Pancreas (tissue), 10 donors: ENCODE measurements at regions not wholly inside any gene's neighbourhood (a gene's known extent, or its start where the extent isn't known, plus 50 kb on each side); places are given as distances from the start of the nearest gene placed in this dataset.

Experiments used
- ATAC-seq, 4 donors: fragments of 200-7000 bp; cut with Tn5 transposase; one replicate each; pipeline versions ENCODE4 v1.8.0 to v1.9.1; 2020; ENCODE audit warnings: mild to moderate bottlenecking in 4 of 4, moderate library complexity in 4 of 4
- DNase-seq, 6 donors: peaks; one replicate each; pipeline ENCODE4 v3.0.0-alpha.2; 2020
- FAIRE-seq: peaks from 2 replicates; lab custom pipeline; 2012; peaks lifted over from hg19 to GRCh38; lab: Jason Lieb, UNC
- H3K27ac ChIP-seq, 4 donors: fragments of 200-600 bp; sonication (generic); 1 replicate in 3 of 4; 2 replicates in 1 of 4; pipeline versions ENCODE4 v1.5.0 to v1.8.0; 2020
- H3K27me3 ChIP-seq, 4 donors: fragments of 200-600 bp; one replicate each; pipeline ENCODE4 v1.8.0; 2021
- H3K36me3 ChIP-seq, 3 donors: fragments of 200-600 bp; sonication (generic) in 1 of 3; one replicate each; pipeline versions ENCODE4 v1.5.0 to v1.8.0; 2020 to 2021
- H3K4me1 ChIP-seq, 3 donors: fragments of 200-600 bp; one replicate each; pipeline ENCODE4 v1.8.0; 2021
- H3K4me3 ChIP-seq, 4 donors: fragments of 200-600 bp; sonication (generic) in 2 of 4; one replicate each; pipeline versions ENCODE4 v1.5.0 to v1.8.0; 2020 to 2021
- H3K9me3 ChIP-seq, 4 donors: fragments of 200-600 bp; one replicate each; pipeline ENCODE4 v1.8.0; 2021
- WGBS, 2 donors: extraction: QIAGEN DNeasy Blood & Tissue Kit; methylation state at CpG; one replicate each; pipeline ENCODE4 v1.1.7; 2013; 5-methylcytosine and 5-hydroxymethylcytosine counted together
- intact Hi-C, 3 donors: fragments of 100-400 bp; cut with DNase I; formaldehyde crosslinking; loops; one replicate each; pipeline versions ENCODE4 v1.11.1 to v1.14.2; 2022
- TF ChIP-seq, protein P1 (sequence below), 4 donors: fragments of 200-600 bp; sonication (generic) in 3 of 4; IDR thresholded peaks; one replicate each; pipeline versions ENCODE4 v1.5.0 to v1.8.0; 2021; ENCODE audit warnings: antibody characterized with exemption in 4 of 4
- donor health status: healthy with polysubstance abuse.
- donor health status: DM: no; HTN: no; CAD: no; lungs with moderate emphysema.
- donor health status: DM: no; HTN: no; CAD: no.
- donor health status: control.
- donor health status: control.
- donor health status: Bipolar disorder and iron deficiency.
- donor health status: DM: yes; HTN: yes; CAD: no.
- donor health status: DM: no; HTN: no; CAD: no.
- donor health status: DM: no; HTN: no; CAD: no.
- donor health status: DM: yes; HTN: yes; CAD: no.

DNA sequence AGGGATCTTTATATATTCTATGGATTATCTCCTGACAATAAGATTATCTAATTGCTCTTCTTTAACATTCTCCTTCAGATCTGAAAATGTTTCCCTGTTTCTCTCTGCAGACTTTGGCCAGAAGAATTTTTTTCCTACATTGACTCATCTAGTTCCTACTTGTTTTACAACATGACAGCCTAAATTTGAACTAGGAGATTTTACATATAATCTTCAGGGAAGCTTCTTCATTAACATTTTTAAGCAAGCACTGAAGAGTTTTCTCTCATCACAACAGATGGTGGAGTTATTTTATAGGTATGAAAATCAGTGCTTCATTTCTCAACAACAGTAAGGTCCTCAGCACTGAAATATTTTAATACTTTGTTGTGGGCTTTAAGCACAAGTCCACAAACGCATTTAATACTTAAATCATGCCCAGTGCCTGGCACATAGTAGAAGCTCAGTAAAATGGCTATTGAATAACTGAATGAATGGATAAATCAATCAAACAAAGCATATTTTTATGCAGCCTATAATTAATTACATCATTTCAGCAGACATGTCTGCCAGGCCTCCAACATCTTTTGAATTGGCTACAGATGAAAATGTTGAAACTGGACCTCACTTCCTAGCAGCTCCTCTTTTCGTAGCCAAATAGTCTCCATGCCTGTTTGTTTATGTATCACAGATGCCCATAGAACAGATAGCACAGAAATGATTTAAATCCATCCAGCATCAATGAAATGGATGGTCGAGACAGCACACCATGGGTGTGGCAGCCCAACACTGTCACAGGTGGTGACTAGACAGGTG, 117.3 kb upstream of the POU2AF2 start:
- 54 to 58% methylated on average over 3 of the region's 3 CpGs for WGBS, 2 donors
- FAIRE-seq (no peak), DNase-seq (no peak), ATAC-seq (no peak)
- H3K4me3 ChIP-seq, result no peak overlapping the region
- intact Hi-C loops, result no loop called here
- no peaks in the 10 kb centered on the region for H3K4me1 ChIP-seq
- no peaks in the 10 kb centered on the region for H3K9me3 ChIP-seq
- H3K36me3 ChIP-seq, result no peaks in the 10 kb centered on the region
- no peaks in the 10 kb centered on the region for H3K27me3 ChIP-seq
- H3K27ac ChIP-seq, result no peak overlapping the region
- TF ChIP-seq, protein P1, sequence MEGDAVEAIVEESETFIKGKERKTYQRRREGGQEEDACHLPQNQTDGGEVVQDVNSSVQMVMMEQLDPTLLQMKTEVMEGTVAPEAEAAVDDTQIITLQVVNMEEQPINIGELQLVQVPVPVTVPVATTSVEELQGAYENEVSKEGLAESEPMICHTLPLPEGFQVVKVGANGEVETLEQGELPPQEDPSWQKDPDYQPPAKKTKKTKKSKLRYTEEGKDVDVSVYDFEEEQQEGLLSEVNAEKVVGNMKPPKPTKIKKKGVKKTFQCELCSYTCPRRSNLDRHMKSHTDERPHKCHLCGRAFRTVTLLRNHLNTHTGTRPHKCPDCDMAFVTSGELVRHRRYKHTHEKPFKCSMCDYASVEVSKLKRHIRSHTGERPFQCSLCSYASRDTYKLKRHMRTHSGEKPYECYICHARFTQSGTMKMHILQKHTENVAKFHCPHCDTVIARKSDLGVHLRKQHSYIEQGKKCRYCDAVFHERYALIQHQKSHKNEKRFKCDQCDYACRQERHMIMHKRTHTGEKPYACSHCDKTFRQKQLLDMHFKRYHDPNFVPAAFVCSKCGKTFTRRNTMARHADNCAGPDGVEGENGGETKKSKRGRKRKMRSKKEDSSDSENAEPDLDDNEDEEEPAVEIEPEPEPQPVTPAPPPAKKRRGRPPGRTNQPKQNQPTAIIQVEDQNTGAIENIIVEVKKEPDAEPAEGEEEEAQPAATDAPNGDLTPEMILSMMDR (IDR thresholded peaks at IDR 0.05), result no peak

DNA sequence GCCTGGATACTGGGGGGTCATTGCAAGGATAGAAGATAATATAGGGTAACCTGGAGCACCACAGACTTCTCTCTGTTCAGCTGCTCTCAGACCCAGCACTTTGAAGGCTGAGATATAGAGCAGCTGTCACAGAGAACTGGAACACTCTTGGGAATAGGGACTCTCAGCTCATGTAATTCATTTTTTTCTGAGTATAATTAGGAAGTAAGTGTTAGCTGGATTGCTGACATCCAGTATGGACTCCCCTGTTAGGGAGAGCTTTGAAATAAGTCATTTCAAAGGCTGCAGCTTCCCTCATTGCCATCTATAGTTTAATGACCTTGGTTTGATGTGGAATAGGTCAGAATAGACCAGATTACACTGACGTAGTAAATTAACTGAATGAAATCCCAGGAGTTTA, 120.8 kb upstream of the POU2AF2 start:
- intact Hi-C loops, result no loop called here
- Histone ChIP-seq H3K4me1 (no peaks in the 10 kb centered on the region), H3K27me3 (no peaks in the 10 kb centered on the region), H3K27ac (no peak overlapping the region), H3K9me3 (no peaks in the 10 kb centered on the region), H3K4me3 (no peak overlapping the region), H3K36me3 (no peaks in the 10 kb centered on the region)
- TF ChIP-seq, protein P1 (IDR thresholded peaks at IDR 0.05), result no peak
- DNase-seq (no peak), ATAC-seq (no peak), FAIRE-seq (no peak)
- WGBS, 2 donors, result 24 to 39% methylated on average over 1 of the region's 1 CpG

GRCh38 chr11:111123463-111124398, 121.8 kb upstream of the POU2AF2 start:
- Histone ChIP-seq H3K4me3 (no peak overlapping the region), H3K27me3 (no peaks in the 10 kb centered on the region), H3K27ac (no peak overlapping the region), H3K4me1 (no peaks in the 10 kb centered on the region), H3K9me3 (no peaks in the 10 kb centered on the region), H3K36me3 (no peaks in the 10 kb centered on the region)
- ATAC-seq, result no peak
- FAIRE-seq, result no peak
- intact Hi-C loops, result no loop called here
- WGBS, 2 donors, result 38 to 58% methylated on average over 1 of the region's 1 CpG
- TF ChIP-seq, protein P1 (IDR thresholded peaks at IDR 0.05), result no peak
- DNase-seq, result no peak

DNA sequence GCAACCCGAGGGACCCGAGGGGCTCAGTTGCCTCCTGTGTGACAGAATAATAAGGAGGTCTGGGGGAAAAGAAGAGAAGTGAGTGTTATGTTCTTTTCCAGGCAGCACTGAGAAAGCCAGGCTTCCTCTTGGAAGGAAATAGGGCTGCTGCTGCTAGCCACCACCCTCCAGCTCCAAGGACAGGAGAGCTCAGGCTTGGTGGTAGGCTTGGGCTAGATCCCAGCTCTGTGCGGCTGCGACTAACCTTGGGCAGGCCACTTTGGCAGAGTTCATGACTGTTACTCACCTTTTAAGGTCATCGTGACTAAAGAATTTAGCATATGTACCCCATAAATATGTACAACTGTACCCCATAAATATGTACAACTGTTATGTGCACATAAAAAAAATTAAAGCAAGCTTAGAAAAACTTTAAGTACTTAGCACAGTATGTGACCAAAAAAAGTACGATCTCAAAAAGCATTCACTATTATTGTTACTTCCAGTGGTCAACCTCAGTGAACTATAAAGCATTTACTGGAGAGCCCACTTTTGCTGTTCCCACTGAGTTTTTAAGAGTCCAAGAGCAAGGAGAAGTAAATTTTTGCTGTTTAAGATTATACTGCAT, 124.7 kb upstream of the POU2AF2 start:
- Histone ChIP-seq H3K4me1 (no peaks in the 10 kb centered on the region), H3K27ac (no peak overlapping the region), H3K4me3 (no peak overlapping the region), H3K36me3 (no peaks in the 10 kb centered on the region), H3K9me3 (no peaks in the 10 kb centered on the region), H3K27me3 (no peaks in the 10 kb centered on the region)
- DNase-seq (no peak), ATAC-seq (no peak), FAIRE-seq (no peak)
- intact Hi-C loops, result no loop called here
- 57 to 77% methylated on average over 6 of the region's 6 CpGs for WGBS, 2 donors
- TF ChIP-seq, protein P1 (IDR thresholded peaks at IDR 0.05), result no peak
